ENCODE measurements at regions not wholly inside any gene's neighbourhood (a gene's known extent, or its start where the extent isn't known, plus 50 kb on each side); places are given as distances from the start of the nearest gene placed in this dataset.
"Not testable (repeated sequence)": the region's sequence is repeated elsewhere in the genome, so short reads cannot be mapped to it uniquely, and the experiment has no call there.

DNA sequence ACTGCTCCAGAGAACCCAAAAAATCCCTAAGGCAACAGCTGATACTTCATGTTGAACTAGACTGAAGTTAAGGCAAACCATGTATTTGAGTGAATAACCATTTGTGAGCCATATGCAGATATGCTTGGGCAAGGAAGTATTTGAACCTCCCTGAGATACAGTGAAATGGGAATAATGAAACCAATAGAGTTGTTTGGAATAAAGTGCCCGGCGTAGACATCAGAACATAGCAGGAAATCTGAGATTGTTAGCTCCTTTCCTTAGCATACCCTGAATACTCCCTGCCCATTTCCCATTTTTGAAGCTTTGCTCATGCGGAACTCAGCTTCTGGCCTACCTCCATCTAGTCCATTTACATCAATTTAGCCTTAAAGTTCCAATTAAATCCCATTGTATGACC lies 611.9 kb downstream of the EFNA5 start:
- DNase-seq, result no peak

DNA sequence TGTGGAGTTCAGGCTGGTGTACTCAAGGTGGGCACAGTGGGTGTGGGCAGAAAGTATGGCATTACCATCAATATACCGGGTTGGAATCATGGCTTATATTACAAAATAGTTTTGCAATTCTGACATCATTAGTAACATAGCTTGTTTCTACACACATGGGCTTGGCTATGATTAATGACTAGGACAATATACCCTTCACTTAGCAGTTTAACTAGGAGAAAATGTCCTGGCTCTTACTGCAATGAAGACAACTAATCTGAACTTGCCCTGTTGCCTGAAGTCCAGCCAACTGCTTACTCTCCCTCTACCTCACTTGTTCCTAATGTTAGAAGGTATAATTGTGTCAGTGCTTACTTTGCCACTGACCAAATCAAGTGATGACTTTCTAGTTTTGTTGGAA lies 612.5 kb downstream of the EFNA5 start:
- no peak for DNase-seq

DNA sequence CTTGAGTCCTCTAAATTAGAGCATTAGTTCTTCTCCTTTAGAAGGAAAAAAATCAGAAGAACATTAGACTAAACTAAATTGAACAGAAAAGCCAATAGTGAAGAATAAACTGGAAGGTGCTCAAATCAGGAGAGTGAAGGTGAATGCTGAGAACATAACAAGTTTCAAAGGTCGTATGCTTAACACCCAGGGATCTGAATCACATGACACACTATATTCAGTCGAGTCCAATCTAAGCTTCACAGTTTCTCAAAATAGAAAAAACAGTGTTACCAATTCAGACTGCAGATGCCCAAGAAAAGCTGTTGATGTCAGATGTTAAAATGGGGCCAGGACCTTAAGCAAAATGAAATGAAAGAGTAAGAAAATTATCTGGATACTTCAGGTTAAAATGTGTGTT lies 614.5 kb downstream of the EFNA5 start:
- DNase-seq, result no peak

DNA sequence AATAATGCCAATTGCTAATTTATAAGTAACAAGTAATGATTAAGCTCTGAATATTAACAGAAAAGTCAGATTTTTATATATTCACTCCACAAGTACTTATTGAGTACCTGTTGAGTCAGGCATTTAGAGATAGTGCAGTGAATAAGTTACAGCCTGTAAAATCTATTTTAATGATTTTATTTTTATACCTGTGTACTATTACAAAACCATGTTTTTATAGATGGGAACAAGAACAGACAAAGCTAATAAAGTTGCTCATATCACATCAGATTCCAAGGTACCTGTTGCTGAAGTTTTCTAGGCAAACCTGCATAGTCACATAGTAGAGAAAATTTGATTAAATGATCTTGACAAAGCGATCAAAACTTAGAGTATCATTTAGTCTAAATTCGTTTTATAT lies 623.7 kb downstream of the EFNA5 start:
- DNase-seq, result no peak

DNA sequence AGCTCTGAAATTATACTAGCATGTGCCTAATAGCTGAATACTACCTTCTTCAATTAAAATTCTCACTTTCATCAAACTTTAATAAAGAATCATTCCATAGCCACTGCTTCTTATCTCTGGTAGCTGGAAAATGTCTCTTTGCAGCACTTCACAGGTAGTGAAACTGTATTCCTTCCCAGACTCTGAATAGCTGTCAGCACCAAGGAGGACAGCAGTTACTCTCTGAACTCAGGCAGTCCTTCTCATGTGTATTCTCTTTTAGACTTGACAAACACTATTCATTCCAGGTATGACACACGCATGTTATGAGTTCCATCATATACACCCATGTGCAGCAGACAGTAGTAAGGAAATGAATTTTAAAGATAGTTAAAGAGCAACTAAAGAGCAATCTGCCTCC lies 627.1 kb downstream of the EFNA5 start:
- DNase-seq, result no peak

DNA sequence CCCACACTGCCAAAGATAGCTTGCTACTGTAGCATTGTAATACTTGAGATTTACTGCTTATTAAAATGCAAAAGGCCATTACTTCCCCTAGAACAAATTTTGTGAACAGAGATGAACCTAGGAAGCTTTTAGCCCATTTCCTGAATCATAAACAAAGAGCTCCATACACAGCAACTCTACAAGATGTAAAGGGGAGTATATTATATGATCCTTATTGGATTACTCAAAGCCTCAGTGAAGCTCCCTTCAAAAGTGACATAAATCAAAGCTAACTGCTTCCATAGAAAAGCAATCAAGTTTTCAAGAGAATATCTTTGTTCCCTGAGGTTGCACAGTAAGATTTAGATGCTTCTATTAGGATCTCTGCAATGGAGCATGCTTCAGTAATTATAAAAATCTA lies 629.8 kb downstream of the EFNA5 start:
- DNase-seq, result no peak

DNA sequence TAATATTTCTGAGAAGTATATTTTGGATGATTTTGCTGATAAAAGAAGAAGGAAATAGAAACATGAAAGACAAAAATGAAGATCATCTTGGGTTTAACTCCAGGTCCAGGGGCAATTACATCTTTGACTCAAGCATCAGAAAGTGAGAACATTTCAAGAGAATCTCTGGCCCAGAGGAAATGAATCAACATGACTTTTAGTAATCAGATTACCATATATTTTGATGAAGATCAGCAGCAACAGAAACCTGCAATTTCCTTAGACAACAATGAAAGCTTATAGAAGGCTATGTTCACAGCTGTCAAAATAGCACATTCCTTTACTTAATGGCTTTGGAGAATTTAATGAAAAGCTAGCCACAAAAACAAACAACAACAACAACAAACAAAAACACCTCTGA lies 638.1 kb downstream of the EFNA5 start:
- DNase-seq, result no peak

DNA sequence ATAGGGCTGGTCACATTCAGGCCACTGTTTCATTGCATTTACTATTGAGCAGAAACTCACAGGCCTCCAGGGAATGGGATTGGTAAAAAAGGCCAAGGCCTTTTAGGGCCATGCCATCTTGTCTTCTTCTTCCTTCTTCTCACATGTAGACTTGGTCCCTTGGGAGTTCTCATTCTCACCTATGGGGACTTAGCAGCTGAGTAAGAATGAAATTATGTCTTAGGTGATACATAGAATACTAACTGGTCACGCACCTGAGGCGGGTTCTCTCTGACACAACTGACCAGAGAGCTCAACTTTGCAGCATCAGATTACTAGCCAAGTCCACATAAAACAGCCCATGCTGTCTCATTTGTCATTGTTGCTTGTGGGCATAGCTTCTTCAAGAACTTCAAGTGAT lies 641.8 kb downstream of the EFNA5 start:
- DNase-seq, result no peak

DNA sequence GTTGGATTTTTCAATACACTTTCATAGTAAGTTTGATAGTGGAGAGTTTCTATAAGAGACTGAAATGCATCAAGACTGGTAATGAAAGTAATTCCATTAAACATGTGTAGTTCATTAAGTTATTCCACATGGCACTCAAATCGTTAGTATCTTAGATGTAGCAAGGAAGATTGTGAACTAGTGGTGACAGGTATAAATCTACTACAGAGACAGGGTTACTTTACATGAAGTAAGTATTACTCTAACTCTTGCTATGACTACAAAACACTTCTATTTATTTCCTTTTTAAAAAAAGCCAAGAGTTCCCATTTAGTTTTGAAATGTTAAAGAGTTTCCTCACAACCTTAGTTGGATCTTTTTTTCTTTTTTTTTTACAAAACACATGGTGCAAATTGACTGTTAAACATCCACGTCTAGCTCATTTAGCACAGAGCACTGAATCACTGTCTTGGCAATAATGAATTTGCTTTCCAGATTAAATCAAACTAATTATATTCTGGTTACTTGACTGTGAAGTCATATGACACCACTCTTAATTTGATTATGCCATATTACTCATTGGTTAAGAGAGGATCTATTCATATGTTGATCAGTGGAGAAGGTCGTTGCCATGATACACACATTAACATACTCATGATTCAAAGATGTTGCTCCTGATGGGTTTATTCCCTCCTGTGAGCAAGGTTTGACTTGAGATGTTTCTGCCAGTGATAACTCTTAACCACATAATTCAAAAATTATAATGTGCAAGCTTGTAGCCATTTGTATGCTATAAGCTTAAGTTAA lies 644.8 kb downstream of the EFNA5 start:
- DNase-seq, result no peak

DNA sequence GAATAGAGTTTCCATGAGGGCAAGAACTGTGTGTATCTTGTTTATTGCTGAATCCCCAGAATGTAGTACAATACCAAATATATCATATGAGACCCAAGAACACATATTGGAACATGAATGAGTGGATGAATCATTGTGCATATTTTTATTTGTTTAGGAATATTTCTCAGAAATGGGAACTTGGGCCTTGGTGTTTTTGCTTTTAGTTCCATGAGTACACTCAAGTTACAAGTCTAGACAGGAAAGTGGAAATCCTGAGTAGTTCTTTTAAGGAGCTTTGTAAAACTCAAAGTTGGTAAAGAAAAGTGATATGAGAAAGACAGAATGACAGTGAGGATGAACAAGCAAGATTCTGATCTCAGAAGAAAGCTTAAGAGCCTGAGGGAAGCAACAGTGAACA lies 647.0 kb downstream of the EFNA5 start:
- no peak for DNase-seq

DNA sequence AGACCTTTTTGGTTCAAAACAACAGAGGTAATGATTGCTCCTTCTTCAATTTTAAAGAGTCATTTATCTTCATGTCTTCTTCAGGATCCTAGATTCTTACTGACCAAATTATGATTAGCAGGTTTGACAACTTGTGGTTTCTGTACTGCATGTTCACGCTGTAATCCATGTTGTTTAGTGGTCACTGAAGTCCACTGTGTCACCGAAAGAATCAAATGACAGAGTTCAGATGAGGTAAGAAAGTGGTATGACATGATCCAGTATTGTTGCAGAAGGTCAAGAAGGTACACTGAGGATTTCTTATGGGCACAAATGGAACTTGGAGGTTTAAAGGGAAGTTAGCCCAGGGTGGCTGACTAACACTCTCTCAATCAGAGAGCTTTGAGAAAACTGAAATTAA lies 649.2 kb downstream of the EFNA5 start:
- DNase-seq, result no peak

DNA sequence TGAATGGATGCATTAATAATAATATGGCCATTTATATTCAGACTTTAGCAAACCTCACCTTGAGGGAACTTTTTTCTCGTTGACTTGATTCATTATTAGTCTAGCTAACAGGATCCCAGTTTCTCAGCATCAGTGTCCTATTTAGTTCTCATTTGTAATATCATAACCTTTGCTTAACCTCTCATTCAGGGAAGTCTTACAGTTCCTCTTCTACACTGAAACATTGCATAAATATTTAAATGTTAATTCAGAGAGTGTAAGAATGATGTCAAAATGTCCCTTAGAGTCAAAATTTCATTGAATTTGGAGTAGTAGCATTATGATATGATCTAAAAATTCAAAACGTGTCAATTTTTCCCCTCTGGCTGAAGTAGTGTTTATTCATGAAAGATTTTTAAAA lies 650.1 kb downstream of the EFNA5 start:
- DNase-seq, result no peak

DNA sequence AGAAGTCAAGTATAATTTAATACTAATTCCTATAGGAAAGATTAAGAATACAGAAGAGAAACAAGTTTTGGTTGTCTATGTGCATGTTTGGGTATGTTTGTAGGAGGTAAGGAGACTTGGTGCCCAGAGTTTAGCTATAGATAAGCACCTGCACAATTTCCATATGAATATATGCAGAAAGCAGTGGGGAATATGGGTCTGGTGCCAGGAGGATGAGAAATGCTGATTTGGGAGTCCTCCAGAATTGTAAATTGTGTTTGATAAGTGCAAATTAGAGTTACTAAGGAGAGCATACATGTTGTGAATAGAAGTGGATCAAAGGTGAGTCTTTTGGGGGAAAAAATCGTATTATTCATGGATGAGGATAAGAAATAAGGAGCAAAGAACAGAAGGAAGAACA lies 653.1 kb downstream of the EFNA5 start:
- DNase-seq, result no peak

DNA sequence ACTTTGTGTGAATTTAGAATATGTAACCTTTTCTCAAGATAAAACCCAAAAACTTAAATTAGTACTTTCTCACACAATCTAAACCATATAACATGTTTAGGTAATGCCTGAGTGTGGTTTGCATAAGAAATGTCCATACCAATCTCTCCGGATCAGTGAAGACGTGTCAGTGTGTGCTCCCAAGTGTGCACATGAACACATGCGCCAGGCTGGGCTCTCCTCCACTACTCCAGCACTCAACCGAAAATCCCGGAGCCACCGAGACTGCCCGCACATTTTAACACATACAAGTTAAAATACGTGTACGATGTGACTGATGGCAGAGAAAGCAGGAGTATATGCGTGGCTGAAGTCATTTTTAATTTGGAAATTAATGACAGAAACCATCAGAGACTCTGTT lies 658.4 kb downstream of the EFNA5 start:
- no peak for DNase-seq

DNA sequence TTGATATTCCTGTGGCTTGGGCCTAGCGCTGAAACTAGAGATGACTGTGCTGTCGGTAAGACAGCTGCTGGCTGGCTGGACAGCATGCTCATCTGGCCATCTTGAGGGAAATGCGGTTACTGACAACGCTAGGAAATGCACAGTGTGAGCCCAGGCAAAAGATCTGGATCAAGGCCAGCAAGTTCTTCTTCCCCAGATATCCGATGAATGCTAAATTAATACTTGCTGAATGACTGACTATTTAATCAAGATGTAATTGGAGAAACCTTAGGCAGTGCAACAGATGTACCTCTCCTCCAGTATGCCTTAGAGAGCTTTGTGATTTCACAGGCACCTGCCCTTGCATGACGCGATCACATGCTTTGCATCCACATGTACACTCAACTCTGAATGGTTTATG lies 659.1 kb downstream of the EFNA5 start:
- DNase-seq, result no peak

DNA sequence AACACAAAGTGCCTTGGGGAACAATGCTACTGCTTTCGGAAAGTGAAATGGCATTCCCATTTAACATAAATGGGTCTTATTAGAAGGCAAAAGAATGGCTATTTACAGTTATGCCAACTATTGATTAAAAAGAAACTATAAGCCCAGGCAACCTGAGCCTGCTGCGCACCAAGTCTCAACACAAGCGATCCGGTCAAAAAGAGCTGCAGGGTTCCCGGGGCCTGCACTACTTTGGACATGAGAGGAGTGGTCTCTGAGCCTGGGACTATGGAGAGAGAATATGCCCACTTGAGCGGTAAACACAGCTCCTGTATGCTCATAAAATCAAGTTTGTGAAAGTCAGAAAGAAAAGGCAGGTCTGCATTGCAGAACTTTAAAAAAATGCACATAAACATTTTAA lies 660.7 kb downstream of the EFNA5 start:
- no peak for DNase-seq

DNA sequence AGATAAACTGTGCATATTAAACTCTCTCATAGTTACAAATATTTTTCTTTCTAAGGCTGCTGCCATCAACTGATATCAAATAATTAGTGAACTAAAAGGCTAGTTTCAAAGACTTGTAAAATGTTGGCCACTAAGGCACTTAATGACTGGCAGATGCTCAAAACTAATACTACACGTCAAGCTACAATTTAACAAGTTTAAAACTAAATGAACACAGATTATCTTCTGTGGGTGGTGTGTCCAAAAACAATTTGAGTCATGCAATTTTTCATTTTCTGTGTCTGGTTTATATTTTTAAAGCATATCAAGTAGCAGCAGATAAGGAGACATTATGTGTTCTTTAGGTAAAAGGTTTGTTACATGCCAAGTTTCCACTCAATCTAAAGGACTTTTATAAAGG lies 665.1 kb downstream of the EFNA5 start:
- no peak for DNase-seq

DNA sequence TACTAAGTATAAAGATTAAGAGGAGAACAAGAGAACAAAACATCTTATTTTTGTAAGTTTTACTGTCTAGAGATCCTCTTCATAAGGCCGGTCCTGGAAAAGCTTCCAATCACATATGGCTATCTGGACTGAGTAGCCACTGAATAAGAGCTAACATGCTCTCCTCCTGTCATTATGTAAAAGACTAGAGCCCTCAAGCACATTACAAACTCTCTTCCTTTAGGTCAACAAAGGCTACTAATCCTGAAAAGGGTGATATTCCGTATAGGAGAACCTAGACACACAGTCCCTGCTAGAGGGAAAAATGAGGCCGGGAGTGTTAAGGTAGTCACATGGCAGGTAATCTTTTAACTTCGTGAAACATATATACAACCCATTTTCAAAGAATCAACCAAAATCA lies 665.6 kb downstream of the EFNA5 start:
- DNase-seq, result no peak

DNA sequence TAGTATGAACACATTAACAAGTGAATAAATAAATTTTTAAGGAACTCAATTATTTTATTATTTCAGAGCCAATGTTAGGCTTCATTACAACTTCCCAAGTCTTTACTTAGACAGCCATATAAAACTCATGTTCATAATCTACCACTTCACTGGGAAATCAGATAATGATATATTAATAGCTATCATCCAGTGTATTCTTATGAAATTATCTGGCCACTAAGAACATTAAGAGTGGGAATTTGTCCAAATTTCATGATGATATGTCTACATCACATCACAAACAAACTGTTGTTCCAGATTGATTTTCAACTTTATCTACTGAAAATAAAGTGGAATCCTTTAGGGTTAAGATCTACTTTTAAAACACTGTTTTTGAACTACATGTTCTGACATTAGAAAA lies 668.6 kb downstream of the EFNA5 start:
- no peak for DNase-seq

DNA sequence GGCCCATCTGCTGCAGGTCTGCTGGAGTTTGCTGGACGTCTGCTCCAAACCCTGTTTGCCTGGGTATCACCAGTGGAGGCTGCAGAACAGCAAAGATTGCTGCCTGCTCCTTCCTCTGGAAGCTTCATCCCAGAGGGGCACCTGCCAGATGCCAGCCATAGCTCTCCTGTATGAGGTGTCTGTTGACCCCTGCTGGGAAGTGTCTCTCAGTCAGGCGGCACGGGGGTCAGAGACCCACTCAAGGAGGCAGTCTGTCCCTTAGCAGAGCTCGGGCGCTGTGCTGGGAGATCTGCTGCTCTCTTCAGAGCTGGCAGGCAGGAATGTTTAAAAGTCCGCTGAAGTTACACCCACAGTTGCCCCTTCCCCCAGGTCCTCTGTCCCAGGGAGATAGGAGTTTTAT lies 671.2 kb downstream of the EFNA5 start:
- DNase-seq, result not testable (repeated sequence)

DNA sequence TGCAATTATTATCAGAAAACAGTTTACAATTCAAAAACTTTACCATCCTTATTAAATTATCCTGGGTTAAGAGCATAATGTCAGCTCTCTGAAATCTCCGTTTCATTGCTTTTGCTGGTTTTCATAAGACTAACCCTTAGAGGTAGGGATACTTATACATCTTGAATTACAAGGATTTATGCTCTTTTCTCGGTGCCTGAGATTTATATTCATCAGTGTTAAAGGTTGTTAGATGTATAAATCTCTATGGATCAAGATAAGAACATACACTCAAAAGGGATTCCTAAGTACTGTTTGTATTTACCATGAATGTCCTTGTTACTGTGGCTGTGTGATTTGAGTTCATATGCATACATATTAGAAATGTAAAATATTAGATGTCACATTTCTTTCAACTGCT lies 684.7 kb downstream of the EFNA5 start:
- no peak for DNase-seq

DNA sequence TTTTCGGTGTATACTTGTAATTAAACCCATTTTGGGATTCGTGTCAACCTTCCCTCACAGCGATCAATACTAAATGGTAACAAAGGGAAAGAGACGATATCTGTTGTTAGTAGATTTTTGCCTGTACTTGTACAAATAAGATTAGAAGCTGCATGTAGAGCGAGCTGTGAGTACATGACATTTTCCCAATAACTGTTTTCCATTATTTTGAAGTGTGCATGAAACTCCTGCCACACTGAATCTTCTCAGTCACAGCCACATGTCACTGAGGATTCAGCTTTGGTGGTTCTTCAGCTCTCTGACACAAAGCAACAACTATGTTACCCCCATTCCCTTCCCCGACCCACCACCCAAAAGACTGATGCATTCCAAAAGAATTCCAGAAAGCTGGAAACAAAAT lies 685.6 kb downstream of the EFNA5 start:
- no peak for DNase-seq

DNA sequence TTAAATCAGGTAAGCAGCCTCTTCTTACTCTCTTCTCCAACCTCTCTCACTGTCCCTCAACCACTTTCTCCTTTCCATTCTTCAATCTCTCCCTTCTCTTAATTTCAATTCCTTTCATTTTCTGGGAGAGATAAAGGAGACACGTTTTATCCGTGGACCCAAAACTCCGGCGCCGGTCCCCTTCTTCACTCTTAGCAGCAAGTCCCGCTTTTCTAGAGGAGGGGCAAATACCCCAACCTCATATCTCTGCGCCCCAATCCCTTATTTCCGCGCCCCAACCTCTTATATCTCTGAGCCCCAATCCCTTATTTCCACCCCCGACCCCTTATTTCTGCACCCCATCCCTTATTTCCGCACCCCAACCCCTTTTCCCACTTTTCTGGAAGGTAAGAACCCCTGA lies 691.6 kb downstream of the EFNA5 start:
- not testable (repeated sequence) for DNase-seq

DNA sequence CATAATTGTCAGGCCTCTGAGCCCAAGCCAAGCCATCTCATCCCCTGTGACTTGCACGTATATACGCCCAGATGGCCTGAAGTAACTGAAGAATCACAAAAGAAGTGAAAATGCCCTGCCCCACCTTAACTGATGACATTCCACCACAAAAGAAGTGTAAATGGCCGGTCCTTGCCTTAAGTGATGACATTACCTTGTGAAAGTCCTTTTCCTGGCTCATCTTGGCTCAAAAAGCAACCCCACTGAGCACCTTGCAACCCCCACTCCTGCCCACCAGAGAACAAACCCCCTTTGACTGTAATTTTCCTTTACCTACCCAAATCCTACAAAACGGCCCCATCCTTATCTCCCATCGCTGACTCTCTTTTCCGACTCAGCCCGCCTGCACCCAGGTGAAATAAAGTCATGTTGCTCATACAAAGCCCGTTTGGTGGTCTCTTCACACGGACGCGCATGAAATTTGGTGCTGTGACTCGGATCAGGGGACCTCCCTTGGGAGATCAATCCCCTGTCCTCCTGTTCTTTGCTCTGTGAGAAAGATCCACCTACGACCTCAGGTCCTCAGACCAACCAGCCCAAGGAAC lies 692.1 kb downstream of the EFNA5 start:
- DNase-seq, result not testable (repeated sequence)

DNA sequence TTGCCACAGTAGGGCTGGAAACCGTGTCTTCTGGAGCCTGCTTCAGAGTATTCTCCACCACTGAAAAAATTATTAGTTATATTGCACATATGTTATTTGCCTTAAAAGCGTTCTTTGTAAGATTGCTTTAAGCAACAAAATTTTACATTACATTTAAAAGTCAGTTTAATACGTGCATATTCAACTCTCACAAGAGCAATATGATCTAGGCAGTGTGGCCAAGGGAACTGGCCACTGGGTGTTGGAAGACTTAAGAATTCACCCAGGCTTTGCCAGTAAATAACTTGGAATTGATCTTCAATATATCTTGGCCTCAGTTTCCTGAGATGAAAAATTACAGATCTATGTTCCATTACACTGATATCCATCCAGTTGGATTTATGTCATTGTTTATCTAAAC lies 694.4 kb downstream of the EFNA5 start:
- DNase-seq, result no peak

All from stimulated activated CD4-positive, alpha-beta T cell treated with anti-CD3 and anti-CD28 coated beads, Interleukin-1b, Interleukin-23, amount 100 ng/mL, for 48 hours (primary cell).